Heart right ventricle (tissue), 16 donors: ENCODE measurements at regions not wholly inside any gene's neighbourhood (a gene's known extent, or its start where the extent isn't known, plus 50 kb on each side); places are given as distances from the start of the nearest gene placed in this dataset.

Experiments used
- ATAC-seq, 8 donors: fragments of 200-7000 bp; cut with Tn5 transposase; one replicate each; pipeline ENCODE4 v1.9.1; 2020; ENCODE audit warnings: mild to moderate bottlenecking in 8 of 8, moderate library complexity in 8 of 8, moderate number of reproducible peaks in 1 of 8
- DNase-seq, 2 donors: peaks; one replicate each; pipeline ENCODE4 v3.0.0-alpha.2; 2020
- H3K27ac ChIP-seq, 10 donors: fragments of 200-600 bp; sonication (generic) in 2 of 10; one replicate each; pipeline versions ENCODE4 v1.5.0 to v1.8.0; 2020 to 2022; ENCODE audit warnings: mild to moderate bottlenecking in 3 of 10
- H3K27me3 ChIP-seq, 7 donors: fragments of 200-600 bp; one replicate each; pipeline ENCODE4 v1.8.0; 2021 to 2022; ENCODE audit warnings: mild to moderate bottlenecking in 2 of 7
- H3K36me3 ChIP-seq, 9 donors: fragments of 200-600 bp; sonication (generic) in 1 of 9; one replicate each; pipeline versions ENCODE4 v1.5.0 to v1.8.0; 2020 to 2022; ENCODE audit warnings: mild to moderate bottlenecking in 2 of 9
- H3K4me1 ChIP-seq, 9 donors: fragments of 200-600 bp; sonication (generic) in 1 of 9; one replicate each; pipeline versions ENCODE4 v1.5.0 to v1.8.0; 2020 to 2022; ENCODE audit warnings: mild to moderate bottlenecking in 4 of 9
- H3K4me3 ChIP-seq, 10 donors: fragments of 200-600 bp; sonication (generic) in 2 of 10; one replicate each; pipeline versions ENCODE4 v1.5.0 to v1.8.0; 2020 to 2022; ENCODE audit warnings: mild to moderate bottlenecking in 7 of 10, moderate library complexity in 2 of 10
- H3K9me3 ChIP-seq, 11 donors: fragments of 200-600 bp in 10 of 11; sonication (generic) in 2 of 11; one replicate each; pipeline versions ENCODE4 v1.5.0 to v1.8.0; 2013 to 2022; ENCODE audit warnings: mild to moderate bottlenecking in 2 of 11, control low read depth in 1 of 11, moderate library complexity in 1 of 11
- WGBS, 2 donors: extraction: QIAGEN DNeasy Blood & Tissue Kit; methylation state at CpG; one replicate each; pipeline ENCODE4 v1.1.7; 2013; ENCODE audit warnings: inconsistent platforms in 1 of 2; 5-methylcytosine and 5-hydroxymethylcytosine counted together
- intact Hi-C, 10 donors: fragments of 100-400 bp; cut with DNase I; formaldehyde crosslinking; loops; one replicate each; pipeline versions ENCODE4 v1.11.1 to v1.14.2; 2022
- TF ChIP-seq, protein P1 (sequence below), 9 donors: fragments of 200-600 bp; sonication (generic) in 2 of 9; IDR thresholded peaks; one replicate each; pipeline versions ENCODE4 v1.5.0 to v1.8.0; 2021 to 2022; ENCODE audit warnings: antibody characterized with exemption in 9 of 9, mild to moderate bottlenecking in 5 of 9, moderate library complexity in 1 of 9
- donor health status: Arrhythmogenic right ventricular cardiomyopathy.
- donor health status: ischemic (EF 13 %, LVEDD 7.1; RV severe dilation, severe dysfunction).
- donor health status: healthy with polysubstance abuse.
- donor health status: DM: no; HTN: yes; CAD: no.
- donor health status: DM: no; HTN: no; CAD: no.
- donor health status: ischemic (EF 25% LVEDD 6.9; RV normal size, moderate dysfunction).
- donor health status: ischemic (EF 25% LVEDD 5.7; RV mildly dilated, moderate dysfunction).
- donor health status: healthy.
- donor health status: DM: yes; HTN: yes; CAD: no.
- donor health status: Ischemic cardiomyopathy.
- donor health status: ischemic (EF 35%, LVEDD 5.7; RV mildly dilated, moderate dysfunction).
- donor health status: nonischemic (EF 11% LVEDD 7.7; RV severe dilation, severe dysfunction).
- donor health status: DM: yes; HTN: yes; CAD: no.
- donor health status: PGD.
- donor health status: ischemic (EF 29% LVEDD 5.4; RV normal size, mild dysfunction).
- donor health status: nonischemic (EF 23%, LVEDD 6.1; RV moderate dilation, normal function).

- no peaks in the 10 kb centered on the region for H3K9me3 ChIP-seq
- TF ChIP-seq, protein P1, sequence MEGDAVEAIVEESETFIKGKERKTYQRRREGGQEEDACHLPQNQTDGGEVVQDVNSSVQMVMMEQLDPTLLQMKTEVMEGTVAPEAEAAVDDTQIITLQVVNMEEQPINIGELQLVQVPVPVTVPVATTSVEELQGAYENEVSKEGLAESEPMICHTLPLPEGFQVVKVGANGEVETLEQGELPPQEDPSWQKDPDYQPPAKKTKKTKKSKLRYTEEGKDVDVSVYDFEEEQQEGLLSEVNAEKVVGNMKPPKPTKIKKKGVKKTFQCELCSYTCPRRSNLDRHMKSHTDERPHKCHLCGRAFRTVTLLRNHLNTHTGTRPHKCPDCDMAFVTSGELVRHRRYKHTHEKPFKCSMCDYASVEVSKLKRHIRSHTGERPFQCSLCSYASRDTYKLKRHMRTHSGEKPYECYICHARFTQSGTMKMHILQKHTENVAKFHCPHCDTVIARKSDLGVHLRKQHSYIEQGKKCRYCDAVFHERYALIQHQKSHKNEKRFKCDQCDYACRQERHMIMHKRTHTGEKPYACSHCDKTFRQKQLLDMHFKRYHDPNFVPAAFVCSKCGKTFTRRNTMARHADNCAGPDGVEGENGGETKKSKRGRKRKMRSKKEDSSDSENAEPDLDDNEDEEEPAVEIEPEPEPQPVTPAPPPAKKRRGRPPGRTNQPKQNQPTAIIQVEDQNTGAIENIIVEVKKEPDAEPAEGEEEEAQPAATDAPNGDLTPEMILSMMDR (IDR thresholded peaks at IDR 0.05), result no peak
- WGBS, 2 donors, result 68 to 82% methylated on average over 18 of the region's 18 CpGs
- DNase-seq (no peak), ATAC-seq (no peak)
- no peak overlapping the region for H3K27ac ChIP-seq
- no peaks in the 10 kb centered on the region for H3K4me1 ChIP-seq
- no peaks in the 10 kb centered on the region for H3K36me3 ChIP-seq
- no peak overlapping the region for H3K4me3 ChIP-seq
- intact Hi-C loops, result no loop called here
- peaks cover 0 to 82% (median 38%) of the 10 kb centered on the region in 7 donors for H3K27me3 ChIP-seq
These were observed 123.6 kb upstream of the SOX1 start for GRCh38 chr13:111943229-111943795.

GRCh38 chr13:111944171-111944583 lies 122.8 kb upstream of the SOX1 start:
- Histone ChIP-seq H3K9me3 (no peaks in the 10 kb centered on the region), H3K27ac (no peak overlapping the region), H3K4me3 (no peak overlapping the region), H3K36me3 (no peaks in the 10 kb centered on the region), H3K27me3 (peaks cover 0 to 76% (median 34%) of the 10 kb centered on the region in 7 donors), H3K4me1 (no peaks in the 10 kb centered on the region)
- intact Hi-C loops, result no loop called here
- no peak for ATAC-seq
- 76 to 82% methylated on average over 16 of the region's 16 CpGs for WGBS, 2 donors
- no peak for DNase-seq
- TF ChIP-seq, protein P1 (IDR thresholded peaks at IDR 0.05), result no peak

DNA sequence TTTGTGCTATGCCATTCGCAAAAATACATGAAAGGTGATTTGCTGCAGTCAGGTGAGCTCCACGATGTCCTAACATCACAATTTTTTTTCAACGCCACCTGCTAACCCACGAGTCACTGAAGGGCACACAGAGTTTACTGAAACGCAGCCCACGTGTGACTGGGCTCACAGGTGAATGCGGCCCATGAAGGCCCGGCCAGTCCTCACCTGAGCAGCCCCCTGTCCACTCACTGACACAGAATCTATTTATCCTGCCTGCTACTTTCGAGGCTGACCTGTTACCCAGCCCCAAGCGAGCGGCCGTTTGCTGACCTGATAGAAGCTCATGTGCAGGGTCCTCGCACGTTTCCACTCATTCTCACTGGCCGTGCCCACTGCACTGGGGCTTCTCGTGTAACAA lies 121.9 kb upstream of the SOX1 start:
- intact Hi-C loops, result no loop called here
- Histone ChIP-seq H3K4me1 (no peaks in the 10 kb centered on the region), H3K27me3 (peaks cover 0 to 67% (median 34%) of the 10 kb centered on the region in 7 donors), H3K27ac (no peak overlapping the region), H3K36me3 (no peaks in the 10 kb centered on the region), H3K9me3 (peaks cover 0 to 6% (median 0%) of the 10 kb centered on the region in 11 donors), H3K4me3 (no peak overlapping the region)
- TF ChIP-seq, protein P1 (IDR thresholded peaks at IDR 0.05), result no peak
- DNase-seq, result no peak
- 86 to 87% methylated on average over 16 of the region's 16 CpGs for WGBS, 2 donors
- no peak for ATAC-seq

DNA sequence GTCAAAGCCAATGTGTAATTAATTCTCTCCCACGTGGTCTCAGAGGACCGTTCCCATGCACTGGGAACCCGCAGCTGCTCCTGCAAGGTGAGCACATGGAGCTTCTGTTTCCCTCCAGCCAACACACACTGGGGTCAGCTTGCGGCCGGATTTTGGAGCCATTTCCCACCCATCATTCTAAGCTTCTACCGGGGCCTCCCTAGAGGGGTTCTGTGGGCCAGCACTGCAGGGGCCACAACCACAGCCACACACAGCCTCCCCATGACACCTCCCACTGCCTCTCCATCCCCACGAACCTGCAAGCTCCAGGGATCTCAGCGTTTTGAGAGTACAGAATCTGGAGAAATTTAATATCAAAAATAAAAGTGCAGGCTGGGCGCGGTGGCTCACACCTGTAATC lies 120.7 kb upstream of the SOX1 start:
- H3K36me3 ChIP-seq, result no peaks in the 10 kb centered on the region
- TF ChIP-seq, protein P1 (IDR thresholded peaks at IDR 0.05), result no peak
- peaks cover 0 to 17% (median 8%) of the 10 kb centered on the region in 11 donors for H3K9me3 ChIP-seq
- H3K27me3 ChIP-seq, result peaks cover 0 to 56% (median 34%) of the 10 kb centered on the region in 7 donors
- intact Hi-C loops, result no loop called here
- 76 to 89% methylated on average over 10 of the region's 10 CpGs for WGBS, 2 donors
- DNase-seq, result no peak
- H3K27ac ChIP-seq, result no peak overlapping the region
- H3K4me3 ChIP-seq, result no peak overlapping the region
- no peaks in the 10 kb centered on the region for H3K4me1 ChIP-seq
- ATAC-seq, result no peak
